Lower leg skin (tissue), 3 donors: ENCODE measurements at regions not wholly inside any gene's neighbourhood (a gene's known extent, or its start where the extent isn't known, plus 50 kb on each side); places are given as distances from the start of the nearest gene placed in this dataset.

Source experiments
- POLR2A ChIP-seq, 2 donors: fragments of 450-650 bp; IDR thresholded peaks; one replicate each; pipeline ENCODE4 v1.6.1; 2016 to 2017; ENCODE audit warnings: antibody characterized with exemption in 2 of 2, mild to moderate bottlenecking in 1 of 2, moderate library complexity in 1 of 2
- TF ChIP-seq, protein P1 (sequence below), 3 donors: fragments of 450-650 bp; IDR thresholded peaks; one replicate each; pipeline ENCODE4 v1.5.1; 2016; ENCODE audit warnings: antibody characterized with exemption in 3 of 3, mild to moderate bottlenecking in 3 of 3, moderate library complexity in 2 of 3

DNA sequence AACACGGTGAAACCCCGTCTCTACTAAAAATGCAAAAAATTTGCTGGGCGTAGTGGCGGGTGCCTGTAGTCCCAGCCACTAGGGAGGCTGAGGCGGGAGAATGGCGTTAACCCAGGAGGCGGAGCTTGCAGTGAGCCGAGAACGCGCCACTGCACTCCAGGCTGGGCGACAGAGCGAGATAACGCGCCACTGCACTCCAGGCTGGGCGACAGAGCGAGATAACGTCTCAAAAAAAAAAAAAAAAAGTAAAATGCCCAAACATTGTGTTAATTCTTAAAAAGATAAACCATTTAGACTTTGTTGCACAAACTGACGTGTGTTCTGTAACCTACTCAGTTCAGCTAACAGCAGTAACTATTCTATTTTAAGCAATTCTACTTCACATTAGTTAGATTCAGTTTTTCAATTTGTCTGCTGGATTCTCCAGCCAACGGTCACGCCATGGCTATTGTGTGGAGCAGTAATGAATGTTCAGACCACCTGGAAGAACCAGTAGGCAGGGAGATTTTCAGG, 119.3 kb upstream of the MAN2A1 start:
- TF ChIP-seq, protein P1, sequence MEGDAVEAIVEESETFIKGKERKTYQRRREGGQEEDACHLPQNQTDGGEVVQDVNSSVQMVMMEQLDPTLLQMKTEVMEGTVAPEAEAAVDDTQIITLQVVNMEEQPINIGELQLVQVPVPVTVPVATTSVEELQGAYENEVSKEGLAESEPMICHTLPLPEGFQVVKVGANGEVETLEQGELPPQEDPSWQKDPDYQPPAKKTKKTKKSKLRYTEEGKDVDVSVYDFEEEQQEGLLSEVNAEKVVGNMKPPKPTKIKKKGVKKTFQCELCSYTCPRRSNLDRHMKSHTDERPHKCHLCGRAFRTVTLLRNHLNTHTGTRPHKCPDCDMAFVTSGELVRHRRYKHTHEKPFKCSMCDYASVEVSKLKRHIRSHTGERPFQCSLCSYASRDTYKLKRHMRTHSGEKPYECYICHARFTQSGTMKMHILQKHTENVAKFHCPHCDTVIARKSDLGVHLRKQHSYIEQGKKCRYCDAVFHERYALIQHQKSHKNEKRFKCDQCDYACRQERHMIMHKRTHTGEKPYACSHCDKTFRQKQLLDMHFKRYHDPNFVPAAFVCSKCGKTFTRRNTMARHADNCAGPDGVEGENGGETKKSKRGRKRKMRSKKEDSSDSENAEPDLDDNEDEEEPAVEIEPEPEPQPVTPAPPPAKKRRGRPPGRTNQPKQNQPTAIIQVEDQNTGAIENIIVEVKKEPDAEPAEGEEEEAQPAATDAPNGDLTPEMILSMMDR (IDR thresholded peaks at IDR 0.05), result no peak
- TF ChIP-seq POLR2A (IDR thresholded peaks at IDR 0.05), result no peak
